ENCODE measurements at regions not wholly inside any gene's neighbourhood (a gene's known extent, or its start where the extent isn't known, plus 50 kb on each side); places are given as distances from the start of the nearest gene placed in this dataset.

- Mint-ChIP-seq H3K27ac (no peak overlapping the region), H3K4me1 (no peaks in the 10 kb centered on the region), H3K36me3 (ENCODE audit: low read depth) (no peaks in the 10 kb centered on the region), H3K27me3 (no peaks in the 10 kb centered on the region), H3K4me3 (no peak overlapping the region), H3K9me3 (no peaks in the 10 kb centered on the region)
- no peak for DNase-seq
- intact Hi-C loops (cut with micrococcal nuclease), result no loop called here
Observed at GRCh38 chr2:52532956-52533355, 1234.6 kb upstream of the CHAC2 start.

GRCh38 chr2:52526735-52527134, 1240.9 kb upstream of the CHAC2 start:
- Mint-ChIP-seq H3K27ac (no peak overlapping the region), H3K27me3 (no peaks in the 10 kb centered on the region), H3K9me3 (no peaks in the 10 kb centered on the region), H3K4me1 (no peaks in the 10 kb centered on the region), H3K36me3 (ENCODE audit: low read depth) (no peaks in the 10 kb centered on the region), H3K4me3 (no peak overlapping the region)
- no peak for DNase-seq
- intact Hi-C loops (cut with micrococcal nuclease), result no loop called here

GRCh38 chr2:52520644-52521043, 1247.0 kb upstream of the CHAC2 start:
- no peak overlapping the region for H3K4me3 Mint-ChIP-seq
- H3K36me3 Mint-ChIP-seq (ENCODE audit: low read depth), result no peaks in the 10 kb centered on the region
- H3K27me3 Mint-ChIP-seq, result no peaks in the 10 kb centered on the region
- H3K27ac Mint-ChIP-seq, result no peak overlapping the region
- no peaks in the 10 kb centered on the region for H3K4me1 Mint-ChIP-seq
- H3K9me3 Mint-ChIP-seq, result no peaks in the 10 kb centered on the region
- no peak for DNase-seq
- intact Hi-C loops (cut with micrococcal nuclease), result no loop called here

- Mint-ChIP-seq H3K27ac (no peak overlapping the region), H3K4me1 (no peaks in the 10 kb centered on the region), H3K36me3 (ENCODE audit: low read depth) (no peaks in the 10 kb centered on the region), H3K27me3 (no peaks in the 10 kb centered on the region), H3K4me3 (no peak overlapping the region), H3K9me3 (no peaks in the 10 kb centered on the region)
- intact Hi-C loops (cut with micrococcal nuclease), result no loop called here
- no peak for DNase-seq
Observed at GRCh38 chr2:52518678-52519077, 1248.9 kb upstream of the CHAC2 start.

- Mint-ChIP-seq H3K4me1 (no peaks in the 10 kb centered on the region), H3K27me3 (no peaks in the 10 kb centered on the region), H3K4me3 (no peak overlapping the region), H3K9me3 (peaks cover 5% of the 10 kb centered on the region), H3K36me3 (ENCODE audit: low read depth) (no peaks in the 10 kb centered on the region), H3K27ac (no peak overlapping the region)
- DNase-seq, result no peak
- intact Hi-C loops (cut with micrococcal nuclease), result no loop called here
Observed at GRCh38 chr2:52512760-52513159, 1254.8 kb upstream of the CHAC2 start.

GRCh38 chr2:52510432-52510831, 1257.2 kb upstream of the CHAC2 start:
- Mint-ChIP-seq H3K27ac (no peak overlapping the region), H3K4me1 (no peaks in the 10 kb centered on the region), H3K9me3 (peaks cover 5% of the 10 kb centered on the region), H3K27me3 (no peaks in the 10 kb centered on the region), H3K4me3 (no peak overlapping the region), H3K36me3 (ENCODE audit: low read depth) (no peaks in the 10 kb centered on the region)
- intact Hi-C loops (cut with micrococcal nuclease), result no loop called here
- DNase-seq, result no peak

- Mint-ChIP-seq H3K36me3 (ENCODE audit: low read depth) (no peaks in the 10 kb centered on the region), H3K4me3 (no peak overlapping the region), H3K9me3 (no peaks in the 10 kb centered on the region), H3K27me3 (no peaks in the 10 kb centered on the region), H3K27ac (no peak overlapping the region), H3K4me1 (no peaks in the 10 kb centered on the region)
- intact Hi-C loops (cut with micrococcal nuclease), result no loop called here
- no peak for DNase-seq
Observed at GRCh38 chr2:52502476-52502860, 1265.1 kb upstream of the CHAC2 start.

- intact Hi-C loops (cut with micrococcal nuclease), result no loop called here
- H3K27ac Mint-ChIP-seq, result no peak overlapping the region
- H3K9me3 Mint-ChIP-seq, result no peaks in the 10 kb centered on the region
- no peak overlapping the region for H3K4me3 Mint-ChIP-seq
- no peaks in the 10 kb centered on the region for H3K4me1 Mint-ChIP-seq
- DNase-seq, result no peak
- H3K36me3 Mint-ChIP-seq (ENCODE audit: low read depth), result no peaks in the 10 kb centered on the region
- no peaks in the 10 kb centered on the region for H3K27me3 Mint-ChIP-seq
Observed at GRCh38 chr2:52501715-52502475, 1265.7 kb upstream of the CHAC2 start.

GRCh38 chr2:52500561-52500960, 1267.0 kb upstream of the CHAC2 start:
- H3K27me3 Mint-ChIP-seq, result no peaks in the 10 kb centered on the region
- no peak overlapping the region for H3K27ac Mint-ChIP-seq
- intact Hi-C loops (cut with micrococcal nuclease), result no loop called here
- no peaks in the 10 kb centered on the region for H3K9me3 Mint-ChIP-seq
- no peak overlapping the region for H3K4me3 Mint-ChIP-seq
- DNase-seq, result no peak
- no peaks in the 10 kb centered on the region for H3K36me3 Mint-ChIP-seq (ENCODE audit: low read depth)
- no peaks in the 10 kb centered on the region for H3K4me1 Mint-ChIP-seq

GRCh38 chr2:52498077-52498750, 1269.4 kb upstream of the CHAC2 start:
- Mint-ChIP-seq H3K4me1 (no peaks in the 10 kb centered on the region), H3K9me3 (no peaks in the 10 kb centered on the region), H3K27ac (no peak overlapping the region), H3K27me3 (no peaks in the 10 kb centered on the region), H3K36me3 (ENCODE audit: low read depth) (no peaks in the 10 kb centered on the region), H3K4me3 (no peak overlapping the region)
- intact Hi-C loops (cut with micrococcal nuclease), result no loop called here
- DNase-seq, result no peak

- Mint-ChIP-seq H3K4me1 (no peaks in the 10 kb centered on the region), H3K27me3 (no peaks in the 10 kb centered on the region), H3K9me3 (no peaks in the 10 kb centered on the region), H3K4me3 (no peak overlapping the region), H3K36me3 (ENCODE audit: low read depth) (no peaks in the 10 kb centered on the region), H3K27ac (no peak overlapping the region)
- no peak for DNase-seq
- intact Hi-C loops (cut with micrococcal nuclease), result no loop called here
Observed at GRCh38 chr2:52495816-52496215, 1271.8 kb upstream of the CHAC2 start.

GRCh38 chr2:52477166-52477565, 1290.4 kb upstream of the CHAC2 start:
- Mint-ChIP-seq H3K4me1 (no peaks in the 10 kb centered on the region), H3K27ac (no peak overlapping the region), H3K4me3 (no peak overlapping the region), H3K9me3 (no peaks in the 10 kb centered on the region), H3K36me3 (ENCODE audit: low read depth) (no peaks in the 10 kb centered on the region), H3K27me3 (no peaks in the 10 kb centered on the region)
- DNase-seq, result no peak
- intact Hi-C loops (cut with micrococcal nuclease), result no loop called here

GRCh38 chr2:52475590-52475989, 1292.0 kb upstream of the CHAC2 start:
- Mint-ChIP-seq H3K27me3 (no peaks in the 10 kb centered on the region), H3K9me3 (no peaks in the 10 kb centered on the region), H3K27ac (no peak overlapping the region), H3K36me3 (ENCODE audit: low read depth) (no peaks in the 10 kb centered on the region), H3K4me3 (no peak overlapping the region), H3K4me1 (no peaks in the 10 kb centered on the region)
- intact Hi-C loops (cut with micrococcal nuclease), result no loop called here
- DNase-seq, result no peak

GRCh38 chr2:52474091-52474490, 1293.5 kb upstream of the CHAC2 start:
- no peaks in the 10 kb centered on the region for H3K9me3 Mint-ChIP-seq
- no peaks in the 10 kb centered on the region for H3K27me3 Mint-ChIP-seq
- no peaks in the 10 kb centered on the region for H3K36me3 Mint-ChIP-seq (ENCODE audit: low read depth)
- no peak overlapping the region for H3K4me3 Mint-ChIP-seq
- intact Hi-C loops (cut with micrococcal nuclease), result no loop called here
- no peak for DNase-seq
- H3K27ac Mint-ChIP-seq, result no peak overlapping the region
- no peaks in the 10 kb centered on the region for H3K4me1 Mint-ChIP-seq

GRCh38 chr2:52473526-52473925, 1294.1 kb upstream of the CHAC2 start:
- intact Hi-C loops (cut with micrococcal nuclease), result no loop called here
- Mint-ChIP-seq H3K4me1 (no peaks in the 10 kb centered on the region), H3K27me3 (no peaks in the 10 kb centered on the region), H3K9me3 (no peaks in the 10 kb centered on the region), H3K27ac (no peak overlapping the region), H3K36me3 (ENCODE audit: low read depth) (no peaks in the 10 kb centered on the region), H3K4me3 (no peak overlapping the region)
- no peak for DNase-seq
